AG04449 (cell line): ENCODE measurements at regions not wholly inside any gene's neighbourhood (a gene's known extent, or its start where the extent isn't known, plus 50 kb on each side); places are given as distances from the start of the nearest gene placed in this dataset.

Source experiments
- CTCF ChIA-PET: fragments of 350-600 bp; formaldehyde crosslinking; extraction: SDS; loops from one replicate; lab custom pipeline; 2021; ENCODE audit warnings: antibody characterized with exemption; lab: Yijun Ruan, JAX
- POLR2A ChIA-PET: fragments of 400-600, 350-600 bp; formaldehyde crosslinking; extraction: SDS; loops from one replicate; lab custom pipeline; 2020; ENCODE audit warnings: antibody characterized with exemption, inconsistent platforms; lab: Yijun Ruan, JAX
- DNase-seq: peaks from one replicate; pipeline ENCODE4 v3.0.0-alpha.2; 2010; ENCODE audit warnings: low read depth, low spot score
- H3K4me3 ChIP-seq: 2 replicates; pipeline ENCODE4 v1.5.1; 2011; ENCODE audit warnings: low read depth, mild to moderate bottlenecking, control low read depth, low read length
- CTCF ChIP-seq: IDR thresholded peaks from one replicate; pipeline ENCODE4 v1.5.1; 2011; ENCODE audit warnings: mild to moderate bottlenecking, moderate library complexity, low read length, control low read depth, inconsistent platforms; ENCODE audit not compliant: insufficient read depth; ENCODE audit errors: missing control alignments

GRCh38 chr3:34832865-34833508 lies 806.3 kb upstream of the ARPP21 start:
- ChIA-PET POLR2A (no interaction called here), CTCF (no interaction called here)
- no peak overlapping the region for H3K4me3 ChIP-seq
- no peak for DNase-seq
- no peak for TF ChIP-seq CTCF

GRCh38 chr3:34837848-34838741 lies 801.2 kb upstream of the ARPP21 start:
- no peak for TF ChIP-seq CTCF
- DNase-seq = no peak
- ChIA-PET POLR2A (no interaction called here), CTCF (no interaction called here)
- no peak overlapping the region for H3K4me3 ChIP-seq

GRCh38 chr3:34842706-34843480 lies 796.4 kb upstream of the ARPP21 start:
- ChIA-PET POLR2A (no interaction called here), CTCF (no interaction called here)
- H3K4me3 ChIP-seq = no peak overlapping the region
- TF ChIP-seq CTCF = no peak
- DNase-seq = no peak

- DNase-seq = no peak
- TF ChIP-seq CTCF = no peak
- ChIA-PET POLR2A (no interaction called here), CTCF (no interaction called here)
- no peak overlapping the region for H3K4me3 ChIP-seq
Observed at GRCh38 chr3:34844323-34844620, 795.1 kb upstream of the ARPP21 start.

- CTCF ChIA-PET = no interaction called here
Observed at GRCh38 chr3:34851137-34851536, 788.2 kb upstream of the ARPP21 start.

More at GRCh38 chr3:34851137-34851536, 788.2 kb upstream of the ARPP21 start:
- POLR2A ChIA-PET = no interaction called here
- no peak for TF ChIP-seq CTCF
- no peak overlapping the region for H3K4me3 ChIP-seq
- DNase-seq = no peak
